ENCODE measurements at regions not wholly inside any gene's neighbourhood (a gene's known extent, or its start where the extent isn't known, plus 50 kb on each side); places are given as distances from the start of the nearest gene placed in this dataset.

GRCh38 chr2:152971685-152972084 lies 253.3 kb downstream of the ARL6IP6 start:
- no peak for DNase-seq (ENCODE audit: extremely low read depth, low read depth)
- TF ChIP-seq CTCF (IDR thresholded peaks at IDR 0.05; ENCODE audit: low read depth, low read length), result no peak

- no peak for TF ChIP-seq CTCF (IDR thresholded peaks at IDR 0.05; ENCODE audit: low read depth, low read length)
- no peak for DNase-seq (ENCODE audit: extremely low read depth, low read depth)
Measured at GRCh38 chr2:152962446-152962845, 244.0 kb downstream of the ARL6IP6 start.

- DNase-seq (ENCODE audit: extremely low read depth, low read depth), result no peak
- TF ChIP-seq CTCF (IDR thresholded peaks at IDR 0.05; ENCODE audit: low read depth, low read length), result no peak
Measured at GRCh38 chr2:152961351-152961750, 242.9 kb downstream of the ARL6IP6 start.

DNA sequence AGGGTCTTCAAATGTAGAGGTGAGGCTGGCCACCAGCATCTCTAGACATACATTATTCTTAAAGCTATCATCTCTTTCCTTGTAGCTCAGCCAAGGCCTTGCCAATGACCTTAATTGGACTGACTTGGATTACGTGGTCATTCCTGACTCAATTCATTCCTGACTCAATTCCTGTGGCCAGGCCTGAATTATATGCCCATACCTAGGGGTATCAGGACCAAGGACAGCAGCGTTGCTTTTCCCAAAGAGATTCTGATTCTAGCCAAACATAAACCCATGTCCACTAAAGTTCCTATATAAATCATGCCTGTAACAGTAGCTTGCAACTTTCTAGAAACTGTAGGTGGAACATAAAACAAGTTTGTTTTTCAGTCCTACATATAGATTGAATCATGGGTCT lies 231.7 kb downstream of the ARL6IP6 start:
- no peak for DNase-seq (ENCODE audit: extremely low read depth, low read depth)
- no peak for TF ChIP-seq CTCF (IDR thresholded peaks at IDR 0.05; ENCODE audit: low read depth, low read length)

- TF ChIP-seq CTCF (IDR thresholded peaks at IDR 0.05; ENCODE audit: low read depth, low read length), result no peak
- no peak for DNase-seq (ENCODE audit: extremely low read depth, low read depth)
Measured at GRCh38 chr2:152944099-152944498, 225.7 kb downstream of the ARL6IP6 start.

GRCh38 chr2:152942940-152943440 lies 224.6 kb downstream of the ARL6IP6 start:
- no peak for TF ChIP-seq CTCF (IDR thresholded peaks at IDR 0.05; ENCODE audit: low read depth, low read length)
- no peak for DNase-seq (ENCODE audit: extremely low read depth, low read depth)

GRCh38 chr2:152930501-152930900 lies 212.1 kb downstream of the ARL6IP6 start:
- no peak for TF ChIP-seq CTCF (IDR thresholded peaks at IDR 0.05; ENCODE audit: low read depth, low read length)
- no peak for DNase-seq (ENCODE audit: extremely low read depth, low read depth)

All from AG09319 (cell line).